ENCODE measurements at regions not wholly inside any gene's neighbourhood (a gene's known extent, or its start where the extent isn't known, plus 50 kb on each side); places are given as distances from the start of the nearest gene placed in this dataset.

DNA sequence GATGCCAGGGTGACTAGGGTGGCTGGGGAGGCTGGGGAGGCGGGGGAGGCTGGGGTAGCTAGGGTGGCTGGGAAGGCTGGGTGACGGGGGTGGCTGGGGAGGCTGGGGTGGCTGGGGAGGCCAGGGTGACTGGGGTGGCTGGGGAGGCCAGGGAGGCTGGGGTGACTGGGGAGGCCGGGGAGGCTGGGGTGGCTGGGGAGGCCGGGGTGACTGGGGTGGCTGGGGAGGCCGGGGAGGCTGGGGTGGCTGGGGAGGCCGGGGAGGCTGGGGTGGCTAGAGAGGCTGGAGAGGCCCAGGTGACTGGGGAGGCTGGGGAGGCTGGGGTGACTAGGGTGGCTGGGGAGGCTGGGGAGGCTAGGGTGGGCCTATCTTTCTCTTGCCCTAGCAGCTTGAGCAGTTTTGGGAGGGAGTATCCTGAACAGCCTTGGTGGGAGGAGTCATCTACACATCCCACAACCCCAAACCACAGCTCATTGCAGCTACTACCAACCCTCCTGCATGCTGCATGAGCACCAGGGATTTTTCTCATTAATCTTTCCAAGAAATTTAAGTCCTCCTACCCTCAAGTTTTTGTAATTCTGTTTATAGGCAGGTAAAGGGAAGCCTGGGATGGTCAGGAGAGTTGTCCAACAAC is 203.2 kb upstream of the IRX1 start:
- TF ChIP-seq, protein P1, sequence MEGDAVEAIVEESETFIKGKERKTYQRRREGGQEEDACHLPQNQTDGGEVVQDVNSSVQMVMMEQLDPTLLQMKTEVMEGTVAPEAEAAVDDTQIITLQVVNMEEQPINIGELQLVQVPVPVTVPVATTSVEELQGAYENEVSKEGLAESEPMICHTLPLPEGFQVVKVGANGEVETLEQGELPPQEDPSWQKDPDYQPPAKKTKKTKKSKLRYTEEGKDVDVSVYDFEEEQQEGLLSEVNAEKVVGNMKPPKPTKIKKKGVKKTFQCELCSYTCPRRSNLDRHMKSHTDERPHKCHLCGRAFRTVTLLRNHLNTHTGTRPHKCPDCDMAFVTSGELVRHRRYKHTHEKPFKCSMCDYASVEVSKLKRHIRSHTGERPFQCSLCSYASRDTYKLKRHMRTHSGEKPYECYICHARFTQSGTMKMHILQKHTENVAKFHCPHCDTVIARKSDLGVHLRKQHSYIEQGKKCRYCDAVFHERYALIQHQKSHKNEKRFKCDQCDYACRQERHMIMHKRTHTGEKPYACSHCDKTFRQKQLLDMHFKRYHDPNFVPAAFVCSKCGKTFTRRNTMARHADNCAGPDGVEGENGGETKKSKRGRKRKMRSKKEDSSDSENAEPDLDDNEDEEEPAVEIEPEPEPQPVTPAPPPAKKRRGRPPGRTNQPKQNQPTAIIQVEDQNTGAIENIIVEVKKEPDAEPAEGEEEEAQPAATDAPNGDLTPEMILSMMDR (IDR thresholded peaks at IDR 0.05): no peak
- TF ChIP-seq POLR2AphosphoS5 (IDR thresholded peaks at IDR 0.05) (no peak), EP300 (IDR thresholded peaks at IDR 0.05) (no peak)

Measured in sigmoid colon (tissue), 4 donors.